ENCODE measurements at regions not wholly inside any gene's neighbourhood (a gene's known extent, or its start where the extent isn't known, plus 50 kb on each side); places are given as distances from the start of the nearest gene placed in this dataset.

GRCh38 chr4:81541161-81541945, 69.6 kb upstream of the RASGEF1B start:
- Mint-ChIP-seq H3K9me3 (peaks cover 20% of the 10 kb centered on the region), H3K4me3 (no peak overlapping the region), H3K27ac (no peak overlapping the region), H3K27me3 (ENCODE audit: low read depth) (no peaks in the 10 kb centered on the region), H3K4me1 (peaks cover 7% of the 10 kb centered on the region), H3K36me3 (peaks cover 5% of the 10 kb centered on the region)
- no peak for DNase-seq (ENCODE audit: low spot score in 2 of 2, unreplicated experiment in 2 of 2)
- TF ChIP-seq, protein P1, sequence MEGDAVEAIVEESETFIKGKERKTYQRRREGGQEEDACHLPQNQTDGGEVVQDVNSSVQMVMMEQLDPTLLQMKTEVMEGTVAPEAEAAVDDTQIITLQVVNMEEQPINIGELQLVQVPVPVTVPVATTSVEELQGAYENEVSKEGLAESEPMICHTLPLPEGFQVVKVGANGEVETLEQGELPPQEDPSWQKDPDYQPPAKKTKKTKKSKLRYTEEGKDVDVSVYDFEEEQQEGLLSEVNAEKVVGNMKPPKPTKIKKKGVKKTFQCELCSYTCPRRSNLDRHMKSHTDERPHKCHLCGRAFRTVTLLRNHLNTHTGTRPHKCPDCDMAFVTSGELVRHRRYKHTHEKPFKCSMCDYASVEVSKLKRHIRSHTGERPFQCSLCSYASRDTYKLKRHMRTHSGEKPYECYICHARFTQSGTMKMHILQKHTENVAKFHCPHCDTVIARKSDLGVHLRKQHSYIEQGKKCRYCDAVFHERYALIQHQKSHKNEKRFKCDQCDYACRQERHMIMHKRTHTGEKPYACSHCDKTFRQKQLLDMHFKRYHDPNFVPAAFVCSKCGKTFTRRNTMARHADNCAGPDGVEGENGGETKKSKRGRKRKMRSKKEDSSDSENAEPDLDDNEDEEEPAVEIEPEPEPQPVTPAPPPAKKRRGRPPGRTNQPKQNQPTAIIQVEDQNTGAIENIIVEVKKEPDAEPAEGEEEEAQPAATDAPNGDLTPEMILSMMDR (IDR thresholded peaks at IDR 0.05; ENCODE audit: unreplicated experiment) = no peak

GRCh38 chr4:81538716-81539427, 67.2 kb upstream of the RASGEF1B start:
- TF ChIP-seq, protein P1 (IDR thresholded peaks at IDR 0.05; ENCODE audit: unreplicated experiment) = no peak
- no peak overlapping the region for H3K27ac Mint-ChIP-seq
- H3K9me3 Mint-ChIP-seq = peaks cover 19% of the 10 kb centered on the region
- no peak overlapping the region for H3K4me3 Mint-ChIP-seq
- DNase-seq (ENCODE audit: low spot score in 2 of 2, unreplicated experiment in 2 of 2) = no peak
- H3K4me1 Mint-ChIP-seq = peaks cover 7% of the 10 kb centered on the region
- H3K36me3 Mint-ChIP-seq = peaks cover 5% of the 10 kb centered on the region
- no peaks in the 10 kb centered on the region for H3K27me3 Mint-ChIP-seq (ENCODE audit: low read depth)

DNA sequence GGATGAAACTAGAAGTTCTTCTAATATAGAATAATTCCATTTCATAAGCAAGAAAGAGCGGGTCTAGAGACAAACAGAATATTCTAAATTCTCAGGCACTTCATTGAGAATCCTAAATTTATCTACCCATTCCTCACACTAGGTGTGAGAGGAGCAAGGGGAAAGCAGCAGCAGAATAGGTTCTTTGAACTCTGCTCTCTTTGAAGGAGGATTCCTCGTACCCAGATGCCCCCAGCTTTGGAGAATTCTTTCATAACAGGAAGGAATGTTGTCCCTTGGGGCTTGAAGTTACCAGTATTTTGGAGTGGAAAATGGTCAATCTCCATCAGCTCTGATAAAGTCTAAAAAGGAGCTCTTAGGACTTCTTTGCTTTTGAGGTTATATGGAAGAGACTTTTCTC, 59.7 kb upstream of the RASGEF1B start:
- peaks cover 12% of the 10 kb centered on the region for H3K9me3 Mint-ChIP-seq
- no peak overlapping the region for H3K27ac Mint-ChIP-seq
- H3K4me3 Mint-ChIP-seq = no peak overlapping the region
- DNase-seq (ENCODE audit: low spot score in 2 of 2, unreplicated experiment in 2 of 2) = no peak
- peaks cover 2% of the 10 kb centered on the region for H3K4me1 Mint-ChIP-seq
- H3K27me3 Mint-ChIP-seq (ENCODE audit: low read depth) = peaks cover 3% of the 10 kb centered on the region
- no peaks in the 10 kb centered on the region for H3K36me3 Mint-ChIP-seq
- TF ChIP-seq, protein P1 (IDR thresholded peaks at IDR 0.05; ENCODE audit: unreplicated experiment) = no peak

GRCh38 chr4:81528979-81529378, 57.3 kb upstream of the RASGEF1B start:
- TF ChIP-seq, protein P1 (IDR thresholded peaks at IDR 0.05; ENCODE audit: unreplicated experiment) = no peak
- Mint-ChIP-seq H3K4me3 (no peak overlapping the region), H3K27me3 (ENCODE audit: low read depth) (peaks cover 5% of the 10 kb centered on the region), H3K4me1 (peaks cover 2% of the 10 kb centered on the region), H3K9me3 (peaks cover 5% of the 10 kb centered on the region), H3K27ac (no peak overlapping the region), H3K36me3 (no peaks in the 10 kb centered on the region)
- DNase-seq (ENCODE audit: low spot score in 2 of 2, unreplicated experiment in 2 of 2) = no peak

DNA sequence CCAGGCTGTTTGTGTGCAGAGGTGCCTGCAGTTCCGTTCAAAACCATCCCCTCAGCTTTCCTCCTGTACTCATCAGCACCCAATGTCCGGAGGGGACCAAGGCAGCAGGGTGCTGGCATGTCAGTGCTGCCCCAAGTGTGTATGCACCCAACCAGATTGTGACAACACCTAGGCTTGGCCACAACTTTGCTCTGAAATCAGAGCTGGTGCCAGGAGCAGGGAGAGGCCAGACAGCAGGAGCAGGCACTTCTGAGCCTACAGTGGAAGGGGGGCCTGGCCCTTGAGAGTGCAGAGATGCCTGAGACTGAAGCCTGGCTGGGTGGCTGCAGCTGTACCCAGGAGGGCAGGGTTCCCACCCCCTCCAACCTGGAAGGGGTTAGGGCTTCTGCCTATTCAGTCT, 56.5 kb upstream of the RASGEF1B start:
- TF ChIP-seq, protein P1 (IDR thresholded peaks at IDR 0.05; ENCODE audit: unreplicated experiment) = no peak
- Mint-ChIP-seq H3K4me3 (no peak overlapping the region), H3K9me3 (no peaks in the 10 kb centered on the region)

More for the DNA sequence above, 56.5 kb upstream of the RASGEF1B start:
- DNase-seq (ENCODE audit: low spot score in 2 of 2, unreplicated experiment in 2 of 2) = no peak
- peaks cover 2% of the 10 kb centered on the region for H3K4me1 Mint-ChIP-seq
- H3K36me3 Mint-ChIP-seq = no peaks in the 10 kb centered on the region
- H3K27me3 Mint-ChIP-seq (ENCODE audit: low read depth) = peaks cover 5% of the 10 kb centered on the region
- no peak overlapping the region for H3K27ac Mint-ChIP-seq
